ENCODE measurements at regions not wholly inside any gene's neighbourhood (a gene's known extent, or its start where the extent isn't known, plus 50 kb on each side); places are given as distances from the start of the nearest gene placed in this dataset.

DNA sequence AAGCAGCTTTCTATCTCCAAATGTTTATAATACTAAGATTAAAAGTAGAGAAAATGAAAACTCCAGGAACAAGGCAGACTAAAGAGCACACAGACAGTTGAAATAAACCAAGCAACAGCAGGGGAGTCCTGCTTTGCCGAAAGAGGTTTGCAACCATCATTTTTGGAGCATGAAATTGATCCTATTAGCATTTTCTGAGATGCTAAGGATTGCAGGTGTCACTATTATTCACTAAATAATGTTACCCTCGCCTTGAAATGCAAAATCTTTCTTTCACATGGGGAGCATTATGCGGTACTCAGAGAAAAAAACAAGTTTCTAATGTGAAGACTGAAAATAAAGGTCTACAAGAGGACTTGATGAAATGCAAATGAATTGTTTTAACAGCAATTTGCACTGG lies 81.7 kb upstream of the DNAJC10 start:
- no peak overlapping the region for H3K4me3 Mint-ChIP-seq
- no peak for DNase-seq
- H3K27me3 Mint-ChIP-seq = peaks cover 9 to 44% (median 22%) of the 10 kb centered on the region in 5 donors

DNA sequence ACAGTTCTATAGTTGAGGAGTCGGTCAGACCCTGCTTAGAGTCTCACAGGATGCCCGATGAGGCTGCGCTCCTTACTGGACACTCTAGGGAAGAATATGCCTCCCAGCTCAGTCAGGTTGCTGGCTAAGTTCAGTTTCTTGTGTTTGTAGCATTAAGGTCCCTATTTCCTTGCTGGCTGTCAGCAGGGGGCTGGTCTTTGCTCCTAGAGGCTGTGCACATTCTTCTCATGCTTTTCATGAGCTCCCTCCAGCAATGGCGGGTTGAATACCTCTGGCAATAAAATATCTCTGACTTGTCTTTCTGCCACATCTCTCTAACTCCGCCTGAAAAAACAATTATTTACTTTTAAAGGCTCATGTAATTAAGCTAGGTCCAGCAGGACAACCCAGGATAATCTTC lies 79.4 kb upstream of the DNAJC10 start:
- ATAC-seq (no peak), DNase-seq (no peak)
- ChIA-PET POLR2A (no interaction called here), CTCF (no interaction called here)
- Histone ChIP-seq H3K27ac (ENCODE audit: low read depth, low read length) (no peak overlapping the region), H3K36me3 (ENCODE audit: control insufficient read depth in 2 of 3, insufficient read depth in 3 of 3, low read length in 3 of 3) (no peaks in the 10 kb centered on the region), H3K9me3 (ENCODE audit: control insufficient read depth in 2 of 3, low read length in 3 of 3) (no peaks in the 10 kb centered on the region), H3K4me1 (ENCODE audit: control insufficient read depth in 2 of 2, insufficient read depth in 2 of 2, low read length in 2 of 2) (no peaks in the 10 kb centered on the region), H3K27me3 (ENCODE audit: control insufficient read depth in 2 of 2, insufficient read depth in 2 of 2, low read length in 2 of 2) (no peaks in the 10 kb centered on the region), H3K4me3 (ENCODE audit: low read length) (no peak overlapping the region)
- H3K4me3 Mint-ChIP-seq = no peak overlapping the region
- no peak overlapping the region for H3K27ac Mint-ChIP-seq
- intact Hi-C loops (cut with micrococcal nuclease) = no loop called here
- no peaks in the 10 kb centered on the region for H3K36me3 Mint-ChIP-seq
- H3K27me3 Mint-ChIP-seq = peaks cover 8 to 30% (median 21%) of the 10 kb centered on the region in 5 donors
- no peaks in the 10 kb centered on the region for H3K9me3 Mint-ChIP-seq
- no peaks in the 10 kb centered on the region for H3K4me1 Mint-ChIP-seq

More for the DNA sequence above, 81.7 kb upstream of the DNAJC10 start:
- no peak overlapping the region for H3K4me3 ChIP-seq (ENCODE audit: low read length)
- no peaks in the 10 kb centered on the region for H3K27me3 ChIP-seq (ENCODE audit: control insufficient read depth in 2 of 2, insufficient read depth in 2 of 2, low read length in 2 of 2)
- Mint-ChIP-seq H3K9me3 (no peaks in the 10 kb centered on the region), H3K27ac (no peak overlapping the region), H3K4me1 (no peaks in the 10 kb centered on the region), H3K36me3 (no peaks in the 10 kb centered on the region)
- H3K4me1 ChIP-seq (ENCODE audit: control insufficient read depth in 2 of 2, insufficient read depth in 2 of 2, low read length in 2 of 2) = no peaks in the 10 kb centered on the region
- H3K27ac ChIP-seq (ENCODE audit: low read depth, low read length) = no peak overlapping the region
- ChIA-PET POLR2A (no interaction called here), CTCF (no interaction called here)
- no peak for ATAC-seq
- intact Hi-C loops (cut with micrococcal nuclease) = no loop called here
- no peaks in the 10 kb centered on the region for H3K9me3 ChIP-seq (ENCODE audit: control insufficient read depth in 2 of 3, low read length in 3 of 3)
- no peaks in the 10 kb centered on the region for H3K36me3 ChIP-seq (ENCODE audit: control insufficient read depth in 2 of 3, insufficient read depth in 3 of 3, low read length in 3 of 3)

DNA sequence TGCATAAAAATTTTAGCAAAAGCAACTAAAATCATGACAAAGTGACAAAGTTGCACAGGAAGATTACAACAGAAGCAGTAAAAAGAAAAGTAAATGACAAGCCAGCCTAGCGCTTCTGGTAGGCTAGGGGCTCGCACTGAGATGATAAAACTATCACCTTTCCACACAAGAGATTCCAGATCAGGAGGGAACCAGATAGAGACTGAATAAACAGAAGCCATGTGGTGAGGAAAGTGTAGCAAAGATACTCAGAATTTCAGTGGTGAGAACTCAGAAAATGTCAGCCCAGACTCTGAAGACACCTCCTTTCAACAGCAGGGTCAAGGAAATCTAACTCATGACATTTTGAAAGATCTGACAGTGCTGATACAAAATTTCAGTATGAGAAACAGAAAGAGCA lies 77.4 kb upstream of the DNAJC10 start:
- no peaks in the 10 kb centered on the region for H3K9me3 ChIP-seq (ENCODE audit: control insufficient read depth in 2 of 3, low read length in 3 of 3)
- POLR2A ChIA-PET = no interaction called here
- ATAC-seq (no peak), DNase-seq (no peak)
- H3K4me1 ChIP-seq (ENCODE audit: control insufficient read depth in 2 of 2, insufficient read depth in 2 of 2, low read length in 2 of 2) = no peaks in the 10 kb centered on the region
- intact Hi-C loops (cut with micrococcal nuclease) = no loop called here
- H3K36me3 ChIP-seq (ENCODE audit: control insufficient read depth in 2 of 3, insufficient read depth in 3 of 3, low read length in 3 of 3) = no peaks in the 10 kb centered on the region
- H3K27me3 ChIP-seq (ENCODE audit: control insufficient read depth in 2 of 2, insufficient read depth in 2 of 2, low read length in 2 of 2) = no peaks in the 10 kb centered on the region
- Mint-ChIP-seq H3K27ac (no peak overlapping the region), H3K36me3 (no peaks in the 10 kb centered on the region), H3K4me1 (no peaks in the 10 kb centered on the region), H3K27me3 (peaks cover 0 to 19% (median 9%) of the 10 kb centered on the region in 5 donors), H3K9me3 (no peaks in the 10 kb centered on the region), H3K4me3 (no peak overlapping the region)
- H3K27ac ChIP-seq (ENCODE audit: low read depth, low read length) = no peak overlapping the region
- CTCF ChIA-PET = no interaction called here
- no peak overlapping the region for H3K4me3 ChIP-seq (ENCODE audit: low read length)

DNA sequence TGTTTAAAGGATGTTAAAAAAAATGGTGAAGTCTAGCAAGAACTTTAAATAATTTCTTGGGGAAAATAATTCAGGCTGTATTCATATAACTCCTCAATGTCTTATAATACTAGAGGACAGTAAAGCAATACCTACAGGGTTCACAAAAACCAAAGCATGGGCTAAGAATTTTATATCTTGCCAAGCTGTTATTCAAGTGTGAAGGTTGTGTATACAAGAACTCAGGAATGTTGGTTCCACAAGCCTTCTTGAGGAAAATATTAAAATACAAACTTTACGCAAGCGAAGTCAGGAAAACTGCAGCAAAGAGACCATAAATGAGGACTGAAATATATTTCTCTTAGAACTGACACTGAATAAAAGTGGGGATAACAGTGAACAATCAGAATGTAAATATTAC lies 76.1 kb upstream of the DNAJC10 start:
- H3K27me3 Mint-ChIP-seq = peaks cover 0 to 17% (median 8%) of the 10 kb centered on the region in 5 donors

DNA sequence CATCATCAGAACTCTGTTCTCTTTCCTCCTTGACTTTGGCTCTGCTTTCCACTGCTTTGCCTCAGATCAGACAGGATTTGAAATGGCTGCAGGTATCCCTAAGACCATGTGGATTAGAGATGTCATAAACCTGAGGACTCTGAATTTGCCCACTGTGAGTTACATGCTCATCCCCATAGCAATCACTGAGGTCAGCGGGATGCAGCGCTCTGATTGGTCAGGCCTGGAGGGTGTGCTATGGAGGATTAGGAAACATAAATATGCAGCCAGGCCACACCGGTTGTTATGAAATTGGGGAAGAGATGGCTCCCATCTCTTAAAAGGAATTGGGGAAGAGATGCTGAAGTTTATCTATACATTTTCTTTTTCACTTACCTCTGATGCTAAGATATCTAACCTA lies 73.7 kb upstream of the DNAJC10 start:
- H3K4me1 Mint-ChIP-seq = peaks cover 0 to 1% (median 0%) of the 10 kb centered on the region in 7 donors
- intact Hi-C loops (cut with micrococcal nuclease) = no loop called here
- CTCF ChIA-PET = no interaction called here
- no peaks in the 10 kb centered on the region for H3K27me3 ChIP-seq (ENCODE audit: control insufficient read depth in 2 of 2, insufficient read depth in 2 of 2, low read length in 2 of 2)
- no peak overlapping the region for H3K4me3 Mint-ChIP-seq
- no peak overlapping the region for H3K4me3 ChIP-seq (ENCODE audit: low read length)
- no peak overlapping the region for H3K27ac ChIP-seq (ENCODE audit: low read depth, low read length)
- ATAC-seq (peak; percentile 60), DNase-seq (peak in 3 of 9 donors; percentile 7 to 18 (median 12))
- H3K36me3 Mint-ChIP-seq = no peaks in the 10 kb centered on the region
- no peaks in the 10 kb centered on the region for H3K9me3 ChIP-seq (ENCODE audit: control insufficient read depth in 2 of 3, low read length in 3 of 3)
- peaks cover 0 to 8% (median 5%) of the 10 kb centered on the region in 5 donors for H3K27me3 Mint-ChIP-seq
- no peak overlapping the region for H3K27ac Mint-ChIP-seq
- POLR2A ChIA-PET = no interaction called here
- H3K4me1 ChIP-seq (ENCODE audit: control insufficient read depth in 2 of 2, insufficient read depth in 2 of 2, low read length in 2 of 2) = no peaks in the 10 kb centered on the region
- no peaks in the 10 kb centered on the region for H3K36me3 ChIP-seq (ENCODE audit: control insufficient read depth in 2 of 3, insufficient read depth in 3 of 3, low read length in 3 of 3)
- H3K9me3 Mint-ChIP-seq = no peaks in the 10 kb centered on the region

More for the DNA sequence above, 76.1 kb upstream of the DNAJC10 start:
- H3K4me3 Mint-ChIP-seq = no peak overlapping the region
- ChIA-PET CTCF (no interaction called here), POLR2A (no interaction called here)
- H3K27ac ChIP-seq (ENCODE audit: low read depth, low read length) = no peak overlapping the region
- no peaks in the 10 kb centered on the region for H3K36me3 ChIP-seq (ENCODE audit: control insufficient read depth in 2 of 3, insufficient read depth in 3 of 3, low read length in 3 of 3)
- H3K27me3 ChIP-seq (ENCODE audit: control insufficient read depth in 2 of 2, insufficient read depth in 2 of 2, low read length in 2 of 2) = no peaks in the 10 kb centered on the region
- intact Hi-C loops (cut with micrococcal nuclease) = no loop called here
- no peak overlapping the region for H3K27ac Mint-ChIP-seq
- no peak overlapping the region for H3K4me3 ChIP-seq (ENCODE audit: low read length)
- DNase-seq (no peak), ATAC-seq (no peak)
- H3K4me1 ChIP-seq (ENCODE audit: control insufficient read depth in 2 of 2, insufficient read depth in 2 of 2, low read length in 2 of 2) = no peaks in the 10 kb centered on the region
- no peaks in the 10 kb centered on the region for H3K4me1 Mint-ChIP-seq
- H3K9me3 Mint-ChIP-seq = no peaks in the 10 kb centered on the region
- no peaks in the 10 kb centered on the region for H3K9me3 ChIP-seq (ENCODE audit: control insufficient read depth in 2 of 3, low read length in 3 of 3)
- H3K36me3 Mint-ChIP-seq = no peaks in the 10 kb centered on the region

DNA sequence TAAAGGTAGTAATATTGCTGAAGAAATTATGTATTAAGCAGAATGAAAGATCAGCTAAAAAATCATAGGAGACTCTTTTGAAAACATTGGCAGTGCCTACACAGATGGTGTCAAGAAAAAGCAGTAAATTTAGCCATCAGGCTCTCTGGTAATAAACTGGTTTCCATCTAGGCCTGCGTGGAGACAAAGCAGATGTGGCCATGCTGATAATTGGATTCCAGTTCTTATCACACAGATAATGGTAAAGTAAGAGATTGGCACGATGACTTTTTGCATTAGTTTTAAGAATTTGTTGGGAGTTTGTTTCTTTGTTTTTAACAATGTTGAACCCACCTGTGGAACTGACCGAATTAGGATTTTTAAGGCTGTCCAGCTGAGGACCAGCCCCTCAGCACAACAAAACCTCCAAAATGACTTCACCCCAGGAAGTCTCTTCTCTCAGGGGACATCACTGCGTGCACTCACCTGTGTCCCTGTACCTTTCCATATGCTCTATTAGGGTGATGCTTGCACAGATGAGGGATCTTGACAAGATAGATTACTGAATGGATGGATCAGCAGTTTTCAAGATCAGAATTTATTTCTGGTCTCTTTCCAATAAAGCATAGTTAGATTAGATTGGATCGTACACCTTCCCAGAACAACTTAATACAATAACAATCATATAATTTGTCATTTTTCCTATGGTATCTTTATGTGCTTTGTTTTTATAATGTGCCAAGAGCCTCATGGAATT lies 69.1 kb upstream of the DNAJC10 start:
- Histone ChIP-seq H3K4me3 (ENCODE audit: low read length) (no peak overlapping the region), H3K27ac (ENCODE audit: low read depth, low read length) (no peak overlapping the region), H3K9me3 (ENCODE audit: control insufficient read depth in 2 of 3, low read length in 3 of 3) (no peaks in the 10 kb centered on the region), H3K36me3 (ENCODE audit: control insufficient read depth in 2 of 3, insufficient read depth in 3 of 3, low read length in 3 of 3) (no peaks in the 10 kb centered on the region), H3K4me1 (ENCODE audit: control insufficient read depth in 2 of 2, insufficient read depth in 2 of 2, low read length in 2 of 2) (no peaks in the 10 kb centered on the region), H3K27me3 (ENCODE audit: control insufficient read depth in 2 of 2, insufficient read depth in 2 of 2, low read length in 2 of 2) (no peaks in the 10 kb centered on the region)
- no peak for ATAC-seq
- intact Hi-C loops (cut with micrococcal nuclease) = no loop called here
- ChIA-PET POLR2A (no interaction called here), CTCF (interaction anchor here (0.9 kb wide), 1 partner anchor 9 kb away, joined by 3 read pairs; no protein-coding TSS in a partner anchor)
- Mint-ChIP-seq H3K27me3 (no peaks in the 10 kb centered on the region), H3K36me3 (no peaks in the 10 kb centered on the region), H3K9me3 (no peaks in the 10 kb centered on the region), H3K4me1 (peaks cover 0 to 6% (median 0%) of the 10 kb centered on the region in 7 donors), H3K27ac (no peak overlapping the region), H3K4me3 (no peak overlapping the region)
- DNase-seq = no peak

DNA sequence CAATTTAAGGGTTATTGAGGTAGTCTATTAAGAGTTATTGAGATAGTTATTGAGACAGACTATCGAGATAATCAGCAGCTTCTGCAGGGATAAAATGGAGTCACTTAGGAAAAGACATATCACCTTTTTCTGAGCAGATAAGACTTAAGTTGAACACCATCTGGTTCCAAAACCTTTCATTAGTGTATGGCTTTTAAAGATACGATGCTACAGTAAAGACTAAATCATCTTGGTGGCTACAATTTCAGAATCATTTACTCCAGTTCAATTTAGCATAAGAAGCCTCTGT lies 68.6 kb upstream of the DNAJC10 start:
- H3K9me3 ChIP-seq (ENCODE audit: control insufficient read depth in 2 of 3, low read length in 3 of 3) = no peaks in the 10 kb centered on the region
- intact Hi-C loops (cut with micrococcal nuclease) = no loop called here
- ATAC-seq = no peak
- ChIA-PET CTCF (interaction anchor here (0.9 kb wide), 1 partner anchor 9 kb away, joined by 3 read pairs; no protein-coding TSS in a partner anchor), POLR2A (no interaction called here)
- H3K27ac ChIP-seq (ENCODE audit: low read depth, low read length) = no peak overlapping the region
- H3K4me3 ChIP-seq (ENCODE audit: low read length) = no peak overlapping the region
- no peaks in the 10 kb centered on the region for H3K27me3 ChIP-seq (ENCODE audit: control insufficient read depth in 2 of 2, insufficient read depth in 2 of 2, low read length in 2 of 2)
- H3K4me1 ChIP-seq (ENCODE audit: control insufficient read depth in 2 of 2, insufficient read depth in 2 of 2, low read length in 2 of 2) = no peaks in the 10 kb centered on the region
- no peak overlapping the region for H3K27ac Mint-ChIP-seq
- no peaks in the 10 kb centered on the region for H3K9me3 Mint-ChIP-seq
- H3K36me3 ChIP-seq (ENCODE audit: control insufficient read depth in 2 of 3, insufficient read depth in 3 of 3, low read length in 3 of 3) = no peaks in the 10 kb centered on the region
- H3K27me3 Mint-ChIP-seq = no peaks in the 10 kb centered on the region
- no peak for DNase-seq
- H3K4me1 Mint-ChIP-seq = peaks cover 1 to 11% (median 5%) of the 10 kb centered on the region in 7 donors
- H3K4me3 Mint-ChIP-seq = no peak overlapping the region
- no peaks in the 10 kb centered on the region for H3K36me3 Mint-ChIP-seq

Data from naive thymus-derived CD4-positive, alpha-beta T cell (primary cell).